GM19372 (cell line): ENCODE measurements at regions not wholly inside any gene's neighbourhood (a gene's known extent, or its start where the extent isn't known, plus 50 kb on each side); places are given as distances from the start of the nearest gene placed in this dataset.

Source experiments
- ATAC-seq: cut with Tn5 transposase; IDR thresholded peaks from one replicate; pipeline ENCODE4 v1.9.1; 2021; ENCODE audit warnings: mild to moderate bottlenecking, low read depth, moderate library complexity; ENCODE audit not compliant: unreplicated experiment

DNA sequence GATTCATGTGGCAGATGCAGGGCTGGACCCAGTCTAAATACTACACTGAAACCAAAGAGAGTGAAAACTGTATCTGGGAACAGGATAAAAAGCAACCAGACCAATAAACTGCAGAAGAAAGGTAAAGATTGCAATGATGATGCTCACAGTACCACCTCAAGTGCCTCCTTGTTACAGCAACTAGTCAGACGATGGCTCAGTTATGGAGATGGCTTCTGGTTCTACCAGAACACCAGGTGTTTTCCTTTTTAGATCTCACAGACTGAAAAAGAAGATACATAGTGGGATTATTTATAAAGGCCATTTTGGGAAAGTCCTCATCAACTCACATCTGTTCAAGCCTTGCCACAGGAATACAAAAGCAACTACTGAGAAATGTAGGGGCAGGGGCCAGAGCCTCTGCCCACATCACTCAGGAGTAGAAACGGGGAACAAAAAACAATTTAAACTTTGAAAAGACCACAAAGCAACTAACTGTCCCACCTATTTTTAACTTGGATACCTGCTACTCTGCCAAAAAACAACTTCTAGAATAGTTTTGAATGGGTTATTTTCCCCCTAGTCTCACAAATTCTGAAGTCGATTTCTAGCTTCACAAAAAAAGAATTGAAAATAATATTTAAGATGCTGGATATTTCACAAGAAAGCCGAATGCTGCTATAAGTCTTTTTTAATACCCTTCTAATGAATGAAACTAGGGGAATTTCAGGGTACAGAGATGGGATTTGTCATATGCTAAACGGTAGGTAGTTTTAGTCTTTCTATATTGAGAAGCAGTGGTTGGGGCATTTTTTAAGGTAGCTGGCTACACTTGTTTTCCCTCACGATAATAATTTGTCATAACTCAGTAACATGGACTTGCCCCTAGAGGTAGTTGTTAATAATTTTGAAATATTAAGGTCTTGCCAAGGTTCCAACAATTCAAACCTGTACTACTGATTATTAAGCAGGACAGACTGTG lies 197.2 kb upstream of the TMPO start:
- no peak for ATAC-seq

DNA sequence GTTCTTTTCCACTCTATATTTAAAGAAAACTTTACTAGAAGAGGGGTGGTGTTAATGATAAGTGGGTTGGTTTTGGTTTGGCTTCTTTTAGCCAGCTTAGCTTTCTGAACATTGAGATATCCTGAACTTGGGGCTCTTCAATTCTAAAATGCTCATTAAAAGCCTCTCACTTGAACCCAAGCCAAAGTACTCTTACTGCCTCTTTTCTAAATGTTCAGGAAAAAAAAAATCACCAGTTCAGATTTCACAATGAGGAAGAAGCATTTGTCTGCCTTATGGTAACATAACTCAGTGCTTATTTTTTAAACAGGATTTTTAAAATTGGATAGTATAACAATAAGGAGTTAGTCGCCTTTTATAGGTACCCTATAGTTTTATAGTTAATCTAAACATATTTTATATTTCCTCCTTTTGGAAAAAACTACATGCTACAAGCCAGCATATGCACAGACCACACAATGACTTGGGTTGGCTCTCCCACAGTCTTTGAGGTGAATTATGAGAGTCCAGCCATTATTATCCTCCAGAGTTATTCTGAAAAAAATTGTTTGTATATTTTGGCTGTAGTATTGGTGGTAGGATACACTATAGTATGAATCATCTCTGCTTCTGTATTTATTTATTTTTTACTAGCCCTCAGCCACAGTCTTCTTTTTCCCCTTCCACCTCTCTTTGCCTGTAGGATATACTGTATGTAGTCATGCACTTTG lies 195.5 kb upstream of the TMPO start:
- no peak for ATAC-seq

- no peak for ATAC-seq
Observed at GRCh38 chr12:98325003-98325402, 190.4 kb upstream of the TMPO start.

DNA sequence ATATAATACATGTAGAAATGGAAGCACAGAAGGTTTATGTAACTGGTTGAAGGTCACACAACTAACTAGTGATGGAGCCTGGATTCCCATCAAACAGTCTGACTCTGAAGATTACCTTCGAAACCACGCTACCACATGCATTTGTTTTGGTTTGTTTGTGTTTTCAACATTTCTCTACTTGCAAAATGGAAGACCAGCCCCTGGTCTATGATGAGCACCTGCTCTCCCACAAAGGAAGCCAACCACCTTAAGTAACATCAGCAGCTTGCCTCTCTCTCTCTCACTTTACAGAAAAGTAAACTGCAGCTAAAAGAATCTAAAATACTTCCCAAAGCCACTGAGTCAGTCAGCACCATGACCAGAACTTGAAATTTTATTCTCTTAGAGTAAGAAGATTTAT lies 186.9 kb upstream of the TMPO start:
- no peak for ATAC-seq

DNA sequence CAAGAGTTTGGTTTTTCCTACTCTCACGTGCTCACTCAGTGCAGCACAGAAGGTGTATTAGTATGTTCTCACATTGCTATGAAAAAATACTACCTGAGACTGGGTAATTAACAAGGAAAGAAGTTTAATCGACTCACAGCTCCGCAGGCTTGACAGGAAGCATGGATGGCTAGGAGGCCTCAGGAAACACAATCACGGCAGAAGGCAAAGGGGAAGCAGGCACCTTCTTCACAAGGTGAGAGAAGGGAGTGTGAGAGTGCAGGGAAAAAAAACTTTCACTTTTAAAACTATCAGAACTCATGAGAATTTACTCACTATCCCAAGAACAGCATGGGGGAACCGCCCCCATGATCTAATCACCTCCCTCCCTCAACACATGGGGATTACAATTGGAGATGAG lies 185.8 kb upstream of the TMPO start:
- no peak for ATAC-seq

DNA sequence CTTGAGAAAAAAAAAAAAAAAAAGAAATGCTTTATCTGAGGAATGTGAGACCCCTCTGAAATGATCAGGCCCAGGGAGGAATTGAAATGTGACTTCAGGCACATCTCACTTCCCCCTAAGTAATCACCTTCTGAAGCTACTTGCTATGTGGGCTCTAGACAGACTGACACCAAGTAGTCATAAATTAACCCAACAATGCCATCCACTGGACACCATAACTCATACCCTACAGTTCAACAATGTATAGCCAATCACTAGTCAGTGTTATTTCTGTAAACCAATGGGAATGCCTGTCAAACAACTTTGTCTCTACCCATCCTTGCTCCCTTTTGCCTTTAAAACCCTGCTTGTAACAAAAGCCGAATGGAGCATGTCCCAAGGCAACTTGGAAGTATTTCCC lies 182.7 kb upstream of the TMPO start:
- ATAC-seq: peak; percentile 84

DNA sequence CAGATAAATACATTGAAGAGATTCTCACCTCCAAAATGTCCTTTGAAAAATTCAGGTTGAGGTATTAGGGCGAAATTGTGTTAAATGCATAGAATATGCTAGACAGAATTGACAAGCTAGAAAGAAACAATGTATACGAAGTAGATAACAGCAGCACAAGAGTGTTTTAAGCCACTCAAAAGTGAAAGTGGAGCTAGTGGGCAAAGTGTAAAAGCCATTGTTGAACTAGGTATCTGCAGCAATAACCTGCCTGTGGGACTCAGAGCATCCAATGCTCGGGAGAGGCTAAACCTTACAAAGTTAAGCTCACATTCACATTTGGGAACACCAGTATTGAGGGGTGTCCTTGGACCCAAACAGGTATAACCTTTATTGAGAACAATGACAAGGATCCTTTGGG lies 180.6 kb upstream of the TMPO start:
- ATAC-seq: no peak

DNA sequence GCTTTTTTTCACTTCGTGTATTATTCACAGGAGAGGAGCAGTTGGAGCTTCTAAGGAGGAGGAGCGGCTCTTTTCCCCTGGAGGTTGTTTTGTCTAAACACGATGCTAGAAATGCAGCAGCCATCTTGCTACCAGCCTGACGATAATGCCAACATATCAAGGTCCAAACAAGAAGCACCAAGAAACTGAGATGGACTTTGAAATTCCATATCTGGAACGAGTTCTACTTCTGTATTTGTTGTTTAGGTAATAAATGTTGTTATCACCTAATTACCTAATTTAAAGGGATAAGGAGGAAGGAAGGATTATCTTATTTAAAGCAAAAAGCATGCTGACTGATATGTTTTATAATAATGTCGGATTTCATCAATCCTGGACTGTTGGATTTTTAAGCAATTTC lies 174.4 kb upstream of the TMPO start:
- ATAC-seq: no peak

GRCh38 chr12:98341732-98342131 lies 173.7 kb upstream of the TMPO start:
- ATAC-seq: no peak

DNA sequence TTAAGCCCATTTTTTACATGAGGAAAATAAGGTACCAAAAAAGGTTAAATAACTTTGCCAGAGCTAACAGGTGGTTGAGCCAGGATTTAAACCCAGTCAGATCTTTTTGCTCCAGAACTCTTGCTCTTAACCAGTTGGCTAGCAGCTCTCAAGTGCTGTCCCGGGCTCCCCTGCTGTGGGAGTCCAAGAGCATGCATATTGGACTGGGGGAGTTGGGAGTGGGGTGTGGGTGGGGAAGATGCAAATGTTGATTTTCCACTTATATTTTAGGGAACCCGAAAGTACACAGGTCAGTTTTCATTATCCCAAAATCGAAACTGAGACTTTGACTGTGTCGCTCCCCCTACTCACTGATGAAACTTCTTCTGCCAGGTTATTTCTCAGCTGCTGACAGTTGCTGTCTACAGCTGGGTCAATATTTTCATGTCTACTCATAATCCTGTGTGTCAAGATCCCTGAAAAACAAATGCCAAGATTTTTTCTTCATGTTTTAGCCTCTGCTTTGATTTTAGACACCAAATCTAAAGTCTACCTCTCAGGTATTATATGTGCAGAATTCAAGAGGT lies 172.3 kb upstream of the TMPO start:
- no peak for ATAC-seq

- no peak for ATAC-seq
Observed at GRCh38 chr12:98344046-98344930, 171.1 kb upstream of the TMPO start.

- ATAC-seq: no peak
Observed at GRCh38 chr12:98345308-98345876, 170.0 kb upstream of the TMPO start.

DNA sequence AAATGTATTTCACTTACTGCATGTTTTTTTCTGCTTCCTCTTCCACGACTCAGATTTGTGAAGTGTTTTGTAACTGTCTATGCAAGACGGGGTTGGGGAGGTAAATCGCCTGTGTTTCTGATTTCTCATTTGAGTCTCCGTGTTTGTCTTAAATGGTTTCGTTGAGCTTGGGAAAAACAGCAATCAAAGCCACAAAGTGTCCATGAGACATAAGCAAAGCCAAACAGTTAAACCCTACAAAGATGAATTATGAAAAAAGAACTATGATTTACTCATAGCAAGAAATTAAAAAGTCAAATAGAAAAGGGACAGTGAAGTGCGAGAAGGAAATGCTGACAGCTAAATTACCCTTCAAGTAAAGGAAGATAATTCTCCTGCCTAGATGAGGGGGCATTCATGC lies 164.3 kb upstream of the TMPO start:
- ATAC-seq: no peak

DNA sequence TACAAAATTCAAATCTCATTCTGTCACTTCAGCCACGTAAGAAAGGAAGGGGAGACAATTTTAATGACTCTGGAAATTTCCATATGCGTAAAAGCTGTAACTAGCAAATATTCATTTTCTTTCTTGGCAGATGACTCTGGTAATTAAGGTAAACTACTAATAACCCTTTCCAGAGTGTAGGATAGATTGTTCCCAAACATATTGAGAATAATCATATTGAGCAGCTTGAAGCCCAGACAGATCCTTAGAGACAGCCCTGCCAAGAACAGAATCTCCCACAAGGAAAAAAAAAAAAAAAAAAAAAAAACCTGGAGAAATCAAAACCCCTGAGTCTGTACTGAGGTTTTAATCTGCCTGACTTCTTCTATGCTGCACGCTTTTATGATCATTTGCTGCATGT lies 163.6 kb upstream of the TMPO start:
- ATAC-seq: no peak

GRCh38 chr12:98352218-98352811 lies 163.1 kb upstream of the TMPO start:
- ATAC-seq: peak; percentile 39

DNA sequence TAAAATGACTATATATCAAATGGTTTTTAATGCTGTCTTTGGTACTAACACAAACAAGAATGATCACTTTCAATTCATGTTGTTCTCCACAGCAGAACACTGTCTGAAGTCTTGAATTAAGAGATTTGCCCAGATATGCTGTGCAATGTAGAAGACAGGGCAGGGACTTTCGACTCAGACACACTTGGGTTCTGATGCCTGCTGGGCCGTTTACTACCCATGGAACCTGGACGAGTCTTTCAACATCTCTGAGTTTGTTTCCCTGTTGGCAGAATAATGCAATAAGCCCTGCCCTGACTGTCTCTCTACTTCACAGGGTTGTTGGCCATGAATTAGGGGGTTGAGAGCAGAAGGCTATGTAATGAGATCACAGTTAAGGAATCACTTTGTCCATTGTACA lies 162.6 kb upstream of the TMPO start:
- ATAC-seq: peak; percentile 20

- no peak for ATAC-seq
Observed at GRCh38 chr12:98354520-98355035, 160.8 kb upstream of the TMPO start.

GRCh38 chr12:98355322-98355721 lies 160.1 kb upstream of the TMPO start:
- no peak for ATAC-seq

DNA sequence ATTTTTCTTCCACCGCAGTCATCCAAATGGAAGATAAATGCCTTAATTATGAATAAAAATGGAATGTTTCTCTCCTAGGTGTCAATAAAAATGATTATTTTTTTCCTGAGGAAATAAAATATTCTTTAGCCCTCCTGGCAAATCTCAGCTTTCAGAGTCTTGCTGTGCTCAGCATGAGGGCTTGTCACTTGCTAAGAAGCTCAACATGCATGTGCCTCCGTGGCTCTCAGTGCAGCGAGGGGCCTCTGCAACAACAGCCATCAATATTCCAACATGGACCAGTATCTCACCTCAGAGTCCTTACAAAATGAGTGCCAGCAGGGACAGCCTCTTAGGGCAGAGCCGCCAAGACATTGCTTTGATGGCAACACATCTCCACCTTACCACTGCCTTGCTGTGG lies 159.5 kb upstream of the TMPO start:
- ATAC-seq: no peak

- no peak for ATAC-seq
Observed at GRCh38 chr12:98358144-98358543, 157.2 kb upstream of the TMPO start.
